ENCODE measurements at regions not wholly inside any gene's neighbourhood (a gene's known extent, or its start where the extent isn't known, plus 50 kb on each side); places are given as distances from the start of the nearest gene placed in this dataset.

- Histone ChIP-seq H3K4me1 (no peaks in the 10 kb centered on the region), H3K27me3 (ENCODE audit: insufficient read depth in 3 of 3, low read length in 2 of 3) (no peaks in the 10 kb centered on the region), H3K27ac (no peak overlapping the region), H3K9me3 (no peaks in the 10 kb centered on the region), H3K36me3 (ENCODE audit: insufficient read depth in 1 of 2, low read depth in 1 of 2) (no peaks in the 10 kb centered on the region), H3K4me3 (no peak overlapping the region)
- ATAC-seq (no peak), DNase-seq (no peak)
- intact Hi-C loops (cut with DNase I) = no loop called here
- no peak for TF ChIP-seq CTCF (IDR thresholded peaks at IDR 0.05)
These were observed 741.7 kb downstream of the RERGL start for GRCh38 chr12:17348311-17348710.

GRCh38 chr12:17344649-17345048 is 738.7 kb upstream of the LMO3 start:
- no peak for ATAC-seq
- TF ChIP-seq CTCF (IDR thresholded peaks at IDR 0.05) = no peak
- 58 to 69% (median 59%) methylated on average over 1 of the region's 1 CpG for WGBS, 3 donors

GRCh38 chr12:17342381-17342961 is 736.5 kb upstream of the LMO3 start:
- WGBS, 3 donors = 27 to 40% (median 33%) methylated on average over 1 of the region's 1 CpG
- Histone ChIP-seq H3K36me3 (ENCODE audit: insufficient read depth in 1 of 2, low read depth in 1 of 2) (no peaks in the 10 kb centered on the region), H3K4me1 (no peaks in the 10 kb centered on the region), H3K27ac (no peak overlapping the region), H3K9me3 (no peaks in the 10 kb centered on the region), H3K27me3 (ENCODE audit: insufficient read depth in 3 of 3, low read length in 2 of 3) (no peaks in the 10 kb centered on the region), H3K4me3 (no peak overlapping the region)
- intact Hi-C loops (cut with DNase I) = no loop called here
- ATAC-seq (no peak), DNase-seq (no peak)
- TF ChIP-seq CTCF (IDR thresholded peaks at IDR 0.05) = no peak

More at GRCh38 chr12:17344649-17345048, 738.7 kb upstream of the LMO3 start:
- Histone ChIP-seq H3K27ac (no peak overlapping the region), H3K9me3 (no peaks in the 10 kb centered on the region), H3K27me3 (ENCODE audit: insufficient read depth in 3 of 3, low read length in 2 of 3) (no peaks in the 10 kb centered on the region), H3K36me3 (ENCODE audit: insufficient read depth in 1 of 2, low read depth in 1 of 2) (no peaks in the 10 kb centered on the region), H3K4me3 (no peak overlapping the region), H3K4me1 (no peaks in the 10 kb centered on the region)
- DNase-seq = no peak
- intact Hi-C loops (cut with DNase I) = no loop called here

- DNase-seq = no peak
- Histone ChIP-seq H3K27ac (no peak overlapping the region), H3K27me3 (ENCODE audit: insufficient read depth in 3 of 3, low read length in 2 of 3) (no peaks in the 10 kb centered on the region), H3K9me3 (no peaks in the 10 kb centered on the region), H3K4me1 (no peaks in the 10 kb centered on the region), H3K36me3 (ENCODE audit: insufficient read depth in 1 of 2, low read depth in 1 of 2) (no peaks in the 10 kb centered on the region), H3K4me3 (no peak overlapping the region)
- TF ChIP-seq CTCF (IDR thresholded peaks at IDR 0.05) = no peak
- WGBS, 3 donors = 85 to 89% (median 86%) methylated on average over 3 of the region's 3 CpGs
- no peak for ATAC-seq
- intact Hi-C loops (cut with DNase I) = no loop called here
These were observed 729.5 kb upstream of the LMO3 start for GRCh38 chr12:17335487-17335886.

GRCh38 chr12:17334784-17335183 is 728.8 kb upstream of the LMO3 start:
- no peak for TF ChIP-seq CTCF (IDR thresholded peaks at IDR 0.05)
- H3K36me3 ChIP-seq (ENCODE audit: insufficient read depth in 1 of 2, low read depth in 1 of 2) = no peaks in the 10 kb centered on the region
- no peak overlapping the region for H3K4me3 ChIP-seq
- no peak for DNase-seq
- intact Hi-C loops (cut with DNase I) = no loop called here
- WGBS, 3 donors = 76 to 85% (median 82%) methylated on average over 3 of the region's 3 CpGs
- H3K4me1 ChIP-seq = no peaks in the 10 kb centered on the region
- ATAC-seq = no peak
- H3K9me3 ChIP-seq = no peaks in the 10 kb centered on the region
- H3K27me3 ChIP-seq (ENCODE audit: insufficient read depth in 3 of 3, low read length in 2 of 3) = no peaks in the 10 kb centered on the region
- no peak overlapping the region for H3K27ac ChIP-seq

All from psoas muscle (tissue), 7 donors.